Psoas muscle (tissue), 7 donors: ENCODE measurements at regions not wholly inside any gene's neighbourhood (a gene's known extent, or its start where the extent isn't known, plus 50 kb on each side); places are given as distances from the start of the nearest gene placed in this dataset.

ENCODE experiments used
- ATAC-seq, 4 donors: fragments of 200-7000 bp; cut with Tn5 transposase; one replicate each; pipeline ENCODE4 v1.9.1; 2020; ENCODE audit warnings: moderate library complexity in 3 of 4, mild to moderate bottlenecking in 2 of 4
- DNase-seq, 2 donors: peaks; one replicate each; pipeline ENCODE4 v3.0.0-alpha.2; 2020
- H3K27ac ChIP-seq: fragments of 200-600 bp; one replicate; pipeline ENCODE4 v1.8.0; 2022
- H3K27me3 ChIP-seq, 3 donors: fragments of 200-600 bp in 1 of 3; one replicate each; pipeline versions ENCODE4 v1.6.1 to v1.8.0; 2013 to 2022; ENCODE audit warnings: low read length in 2 of 3, mild to moderate bottlenecking in 2 of 3, moderate library complexity in 1 of 3; ENCODE audit not compliant: insufficient read depth in 3 of 3
- H3K36me3 ChIP-seq, 2 donors: fragments of 200-600 bp in 1 of 2; one replicate each; pipeline versions ENCODE4 v1.6.1 to v1.8.0; 2013 to 2022; ENCODE audit warnings: low read depth in 1 of 2, mild to moderate bottlenecking in 1 of 2, moderate library complexity in 1 of 2; ENCODE audit not compliant: insufficient read depth in 1 of 2
- H3K4me1 ChIP-seq: fragments of 200-600 bp; one replicate; pipeline ENCODE4 v1.8.0; 2022
- H3K4me3 ChIP-seq: fragments of 200-600 bp; one replicate; pipeline ENCODE4 v1.8.0; 2022; ENCODE audit warnings: mild to moderate bottlenecking
- H3K9me3 ChIP-seq: fragments of 200-600 bp; one replicate; pipeline ENCODE4 v1.8.0; 2022
- WGBS, 3 donors: extraction: QIAGEN DNeasy Blood & Tissue Kit; methylation state at CpG; one replicate each; pipeline versions ENCODE4 v1.1.6 to v1.1.7; 2013; 5-methylcytosine and 5-hydroxymethylcytosine counted together
- intact Hi-C, 2 donors: fragments of 100-400 bp; cut with DNase I; formaldehyde crosslinking; loops; one replicate each; pipeline versions ENCODE4 v1.11.0 to v1.14.2; 2022
- TF ChIP-seq, protein P1 (sequence below): fragments of 200-600 bp; IDR thresholded peaks from one replicate; pipeline ENCODE4 v1.8.0; 2022; ENCODE audit warnings: antibody characterized with exemption
- donor health status: healthy with polysubstance abuse.
- donor health status: DM: no; HTN: no; CAD: no; lungs with moderate emphysema.
- donor health status: Bipolar disorder and iron deficiency.
- donor health status: healthy.
- donor health status: DM: yes; HTN: yes; CAD: no.
- donor health status: DM: no; HTN: no; CAD: no.
- donor health status: DM: yes; HTN: yes; CAD: no.

DNA sequence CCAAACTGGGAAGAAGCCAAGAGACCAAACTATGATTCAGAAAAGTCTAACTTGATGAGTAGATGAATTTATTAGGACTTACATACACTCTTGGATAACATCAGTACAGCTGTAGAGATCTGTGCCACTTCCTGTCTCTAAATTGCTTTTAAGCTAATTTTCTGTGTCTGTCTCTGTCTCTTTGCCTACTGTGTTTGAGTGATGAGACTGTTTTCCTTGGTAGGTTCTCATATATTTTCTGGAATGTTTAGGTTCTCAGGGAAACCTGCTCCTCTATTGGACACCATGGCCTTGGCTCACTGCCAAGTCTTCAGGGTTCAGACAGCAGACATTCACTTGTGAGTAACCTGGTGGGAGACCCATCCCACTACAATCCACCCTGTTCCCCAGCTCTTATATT is 103.5 kb upstream of the KIF2B start:
- no peak for ATAC-seq
- Histone ChIP-seq H3K4me1 (no peaks in the 10 kb centered on the region), H3K27me3 (no peaks in the 10 kb centered on the region), H3K4me3 (no peak overlapping the region), H3K9me3 (no peaks in the 10 kb centered on the region), H3K27ac (no peak overlapping the region), H3K36me3 (no peaks in the 10 kb centered on the region)
- TF ChIP-seq, protein P1, sequence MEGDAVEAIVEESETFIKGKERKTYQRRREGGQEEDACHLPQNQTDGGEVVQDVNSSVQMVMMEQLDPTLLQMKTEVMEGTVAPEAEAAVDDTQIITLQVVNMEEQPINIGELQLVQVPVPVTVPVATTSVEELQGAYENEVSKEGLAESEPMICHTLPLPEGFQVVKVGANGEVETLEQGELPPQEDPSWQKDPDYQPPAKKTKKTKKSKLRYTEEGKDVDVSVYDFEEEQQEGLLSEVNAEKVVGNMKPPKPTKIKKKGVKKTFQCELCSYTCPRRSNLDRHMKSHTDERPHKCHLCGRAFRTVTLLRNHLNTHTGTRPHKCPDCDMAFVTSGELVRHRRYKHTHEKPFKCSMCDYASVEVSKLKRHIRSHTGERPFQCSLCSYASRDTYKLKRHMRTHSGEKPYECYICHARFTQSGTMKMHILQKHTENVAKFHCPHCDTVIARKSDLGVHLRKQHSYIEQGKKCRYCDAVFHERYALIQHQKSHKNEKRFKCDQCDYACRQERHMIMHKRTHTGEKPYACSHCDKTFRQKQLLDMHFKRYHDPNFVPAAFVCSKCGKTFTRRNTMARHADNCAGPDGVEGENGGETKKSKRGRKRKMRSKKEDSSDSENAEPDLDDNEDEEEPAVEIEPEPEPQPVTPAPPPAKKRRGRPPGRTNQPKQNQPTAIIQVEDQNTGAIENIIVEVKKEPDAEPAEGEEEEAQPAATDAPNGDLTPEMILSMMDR: no peak
- DNase-seq: no peak
- intact Hi-C loops: no loop called here

DNA sequence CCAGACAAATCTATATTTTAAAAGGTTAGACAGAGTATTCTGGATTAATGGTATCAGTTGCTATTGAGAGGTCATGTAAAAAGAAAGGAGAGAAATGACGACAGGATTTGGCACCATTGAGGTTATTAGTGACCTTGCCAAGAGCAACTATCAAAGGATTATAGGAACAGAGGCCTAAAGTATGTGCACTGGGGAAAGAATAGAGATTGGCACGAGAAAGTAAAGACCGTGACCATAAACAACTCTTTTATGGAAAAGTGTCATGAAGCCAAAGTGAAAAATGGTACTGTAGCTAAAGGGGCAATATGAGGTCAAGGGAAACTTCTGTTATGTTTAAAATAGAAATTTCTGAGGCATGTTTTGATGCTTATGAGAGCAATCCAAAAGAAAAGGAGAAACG is 115.2 kb upstream of the KIF2B start:
- WGBS, 3 donors: 20 to 51% (median 32%) methylated on average over 4 of the region's 4 CpGs
- intact Hi-C loops: no loop called here
- Histone ChIP-seq H3K9me3 (no peaks in the 10 kb centered on the region), H3K27ac (no peak overlapping the region), H3K27me3 (no peaks in the 10 kb centered on the region), H3K4me3 (no peak overlapping the region), H3K36me3 (no peaks in the 10 kb centered on the region), H3K4me1 (no peaks in the 10 kb centered on the region)
- DNase-seq: no peak
- no peak for ATAC-seq
- TF ChIP-seq, protein P1: no peak

DNA sequence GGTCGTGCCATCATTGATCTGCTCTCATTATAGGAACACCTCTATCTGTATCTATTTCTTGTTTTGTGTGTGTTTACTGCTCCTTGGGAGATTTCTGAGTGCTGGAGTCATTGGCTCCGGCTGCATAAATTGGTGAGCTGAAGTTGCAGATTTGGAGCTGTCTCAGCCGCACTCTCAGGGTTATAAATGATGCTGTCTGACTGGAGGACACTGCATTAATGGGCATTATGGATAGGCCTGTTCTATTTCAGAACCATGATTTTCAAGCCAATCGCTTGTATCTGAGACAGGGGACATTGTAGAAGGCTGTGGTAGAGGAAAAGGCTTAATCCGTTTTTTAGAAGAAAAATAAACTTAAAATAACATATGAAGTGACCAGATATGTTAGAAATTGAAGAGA is 126.4 kb upstream of the KIF2B start:
- WGBS, 3 donors: 71 to 82% (median 75%) methylated on average over 5 of the region's 5 CpGs
- H3K27ac ChIP-seq: no peak overlapping the region
- intact Hi-C loops: no loop called here
- ATAC-seq: no peak
- no peak overlapping the region for H3K4me3 ChIP-seq
- H3K4me1 ChIP-seq: no peaks in the 10 kb centered on the region
- no peaks in the 10 kb centered on the region for H3K36me3 ChIP-seq
- H3K9me3 ChIP-seq: no peaks in the 10 kb centered on the region
- H3K27me3 ChIP-seq: no peaks in the 10 kb centered on the region
- DNase-seq: no peak
- TF ChIP-seq, protein P1: no peak

DNA sequence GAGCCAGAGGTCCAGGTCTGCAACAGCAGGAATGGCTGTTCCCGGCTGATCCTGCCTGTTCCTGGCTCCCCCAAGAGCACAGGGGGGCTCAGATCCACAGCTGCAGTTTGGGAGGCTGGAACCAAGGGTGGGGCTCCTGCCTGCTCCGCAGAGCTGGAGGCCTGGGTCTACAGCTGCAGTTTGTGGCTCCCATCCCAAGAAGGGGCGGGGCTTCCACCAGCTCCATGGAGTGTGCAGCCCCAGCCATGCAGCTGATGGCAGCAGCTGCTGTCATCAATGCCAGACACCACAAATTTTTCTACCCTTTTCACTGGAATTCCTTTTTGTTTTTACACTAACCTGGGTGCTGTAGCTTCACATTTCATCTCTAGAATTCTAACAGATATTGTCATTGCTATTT is 135.4 kb upstream of the KIF2B start:
- no peak overlapping the region for H3K4me3 ChIP-seq
- intact Hi-C loops: no loop called here
- no peaks in the 10 kb centered on the region for H3K9me3 ChIP-seq
- H3K36me3 ChIP-seq: no peaks in the 10 kb centered on the region
- TF ChIP-seq, protein P1: no peak
- WGBS, 3 donors: 23 to 46% (median 26%) methylated on average over 3 of the region's 3 CpGs
- H3K27ac ChIP-seq: no peak overlapping the region
- DNase-seq (no peak), ATAC-seq (no peak)
- H3K27me3 ChIP-seq: no peaks in the 10 kb centered on the region
- H3K4me1 ChIP-seq: no peaks in the 10 kb centered on the region

DNA sequence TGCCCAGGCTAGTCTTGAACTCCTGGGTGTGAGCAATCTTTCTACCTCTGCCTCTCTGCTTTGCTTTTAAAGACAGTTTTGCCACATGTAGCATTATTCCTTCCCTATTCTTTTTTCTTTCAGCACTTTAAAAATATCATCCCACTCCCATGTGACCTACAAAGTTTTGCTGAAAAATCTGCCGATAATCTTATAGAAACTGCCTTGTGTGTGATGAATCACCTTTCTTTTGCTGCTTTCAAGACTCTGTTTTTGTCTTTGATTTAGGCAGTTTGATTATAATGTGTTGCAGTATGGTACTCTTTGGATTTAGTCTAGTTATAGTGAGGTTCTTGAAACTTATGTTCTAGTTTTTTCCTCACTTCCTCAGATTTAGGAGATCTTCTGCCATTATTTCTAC is 142.0 kb upstream of the KIF2B start:
- H3K36me3 ChIP-seq: no peaks in the 10 kb centered on the region
- intact Hi-C loops: no loop called here
- no peak overlapping the region for H3K27ac ChIP-seq
- no peaks in the 10 kb centered on the region for H3K9me3 ChIP-seq
- 96 to 97% (median 97%) methylated on average over 1 of the region's 1 CpG for WGBS, 3 donors
- ATAC-seq: no peak
- no peak for DNase-seq
- no peak overlapping the region for H3K4me3 ChIP-seq
- H3K27me3 ChIP-seq: no peaks in the 10 kb centered on the region
- no peaks in the 10 kb centered on the region for H3K4me1 ChIP-seq
- TF ChIP-seq, protein P1: no peak
